GM10248 (cell line): ENCODE measurements at regions not wholly inside any gene's neighbourhood (a gene's known extent, or its start where the extent isn't known, plus 50 kb on each side); places are given as distances from the start of the nearest gene placed in this dataset.

Experiments used
- CTCF ChIA-PET: fragments of 300-600 bp; sonication (Branson Sonifier 250); formaldehyde crosslinking; extraction: SDS; loops from one replicate; lab custom pipeline; 2021; ENCODE audit warnings: antibody characterized with exemption; lab: Yijun Ruan, JAX
- POLR2A ChIA-PET: fragments of 350-650 bp; sonication (Branson Sonifier 250); formaldehyde crosslinking; extraction: SDS; loops from one replicate; lab custom pipeline; 2020; ENCODE audit warnings: antibody characterized with exemption; lab: Yijun Ruan, JAX
- DNase-seq: peaks from one replicate; pipeline ENCODE4 v3.0.0; 2012; ENCODE audit errors: extremely low spot score
- CTCF ChIP-seq: IDR thresholded peaks from 2 replicates; pipeline ENCODE4 v1.5.1; 2012; ENCODE audit warnings: mild to moderate bottlenecking, low read depth; ENCODE audit errors: extremely low read depth, missing control alignments, control extremely low read depth

GRCh38 chr2:221716426-221717303, 144.6 kb upstream of the EPHA4 start:
- no peak for DNase-seq
- TF ChIP-seq CTCF, result no peak
- CTCF ChIA-PET, result interaction anchor here (0.8 kb wide), 1 partner anchor 8 kb away, joined by 3 read pairs; no protein-coding TSS in a partner anchor
- POLR2A ChIA-PET, result no interaction called here

- DNase-seq, result no peak
- no peak for TF ChIP-seq CTCF
- POLR2A ChIA-PET, result no interaction called here
- CTCF ChIA-PET, result interaction anchor here (0.8 to 1.0 kb wide), 2 partner anchors 9 to 62 kb away, joined by 3 read pairs; no protein-coding TSS in a partner anchor
Observed at GRCh38 chr2:221715523-221716247, 143.6 kb upstream of the EPHA4 start.

- TF ChIP-seq CTCF, result no peak
- CTCF ChIA-PET, result interaction anchor here (1.0 to 1.6 kb wide), 3 partner anchors 15 to 93 kb away, joined by 3 read pairs; no protein-coding TSS in a partner anchor
- DNase-seq, result no peak
- POLR2A ChIA-PET, result no interaction called here
Observed at GRCh38 chr2:221710744-221711143, 138.6 kb upstream of the EPHA4 start.

GRCh38 chr2:221708902-221709301, 136.8 kb upstream of the EPHA4 start:
- POLR2A ChIA-PET, result no interaction called here
- TF ChIP-seq CTCF, result no peak
- DNase-seq, result no peak
- CTCF ChIA-PET, result no interaction called here

GRCh38 chr2:221705185-221705877, 133.2 kb upstream of the EPHA4 start:
- POLR2A ChIA-PET, result no interaction called here
- no peak for DNase-seq
- TF ChIP-seq CTCF, result no peak
- CTCF ChIA-PET, result no interaction called here

GRCh38 chr2:221704442-221704841, 132.3 kb upstream of the EPHA4 start:
- CTCF ChIA-PET, result no interaction called here

More at GRCh38 chr2:221704442-221704841, 132.3 kb upstream of the EPHA4 start:
- DNase-seq, result no peak
- POLR2A ChIA-PET, result no interaction called here
- TF ChIP-seq CTCF, result no peak
